Stimulated activated CD8-positive, alpha-beta memory T cell treated with anti-CD3 and anti-CD28 coated beads, Interleukin-7, amount 100 ng/mL, for 48 hours (primary cell): ENCODE measurements at regions not wholly inside any gene's neighbourhood (a gene's known extent, or its start where the extent isn't known, plus 50 kb on each side); places are given as distances from the start of the nearest gene placed in this dataset.
"Not testable (repeated sequence)": the region's sequence is repeated elsewhere in the genome, so short reads cannot be mapped to it uniquely, and the experiment has no call there.

ENCODE experiments used
- DNase-seq, 2 donors: peaks; one replicate each; pipeline ENCODE4 v3.0.0-alpha.2; 2020; ENCODE audit warnings: low read depth in 1 of 2; ENCODE audit errors: extremely low read depth in 1 of 2

DNA sequence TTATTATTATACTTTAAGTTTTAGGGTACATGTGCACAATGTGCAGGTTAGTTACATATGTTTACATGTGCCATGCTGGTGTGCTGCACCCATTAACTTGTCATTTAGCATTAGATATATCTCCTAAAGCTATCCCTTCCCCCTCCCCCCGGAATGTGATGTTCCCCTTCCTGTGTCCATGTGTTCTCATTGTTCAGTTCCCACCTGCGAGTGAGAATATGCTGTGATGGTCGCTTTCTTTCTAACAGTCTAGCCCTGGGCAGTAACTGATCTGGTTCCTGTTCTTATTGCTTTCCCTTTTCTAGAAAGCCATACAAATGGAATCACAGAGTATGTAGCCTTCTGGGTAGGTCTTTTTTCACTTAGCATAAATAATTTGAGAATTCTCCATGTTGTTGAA is 311.1 kb upstream of the CNTNAP2 start:
- not testable (repeated sequence) for DNase-seq

DNA sequence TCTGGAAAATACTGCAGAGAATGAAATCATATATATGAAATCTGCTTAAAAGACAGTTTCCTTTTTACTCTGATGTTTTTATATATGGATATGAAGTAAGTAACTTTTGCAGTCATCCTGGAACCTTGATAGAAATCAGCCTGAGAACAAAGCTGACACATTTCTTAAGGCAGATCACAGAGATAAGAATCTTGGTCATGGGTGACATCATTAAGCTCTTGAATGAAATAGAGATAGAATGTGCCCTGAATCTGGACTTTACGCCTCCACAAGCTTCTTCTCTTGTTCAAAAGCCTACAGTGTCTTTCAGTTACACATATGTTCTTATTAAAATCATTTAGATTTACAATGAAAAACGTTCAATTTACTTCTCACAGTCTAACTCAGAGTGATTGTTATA is 319.1 kb upstream of the CNTNAP2 start:
- DNase-seq = no peak

GRCh38 chr7:145795132-145795531 is 321.5 kb upstream of the CNTNAP2 start:
- no peak for DNase-seq

DNA sequence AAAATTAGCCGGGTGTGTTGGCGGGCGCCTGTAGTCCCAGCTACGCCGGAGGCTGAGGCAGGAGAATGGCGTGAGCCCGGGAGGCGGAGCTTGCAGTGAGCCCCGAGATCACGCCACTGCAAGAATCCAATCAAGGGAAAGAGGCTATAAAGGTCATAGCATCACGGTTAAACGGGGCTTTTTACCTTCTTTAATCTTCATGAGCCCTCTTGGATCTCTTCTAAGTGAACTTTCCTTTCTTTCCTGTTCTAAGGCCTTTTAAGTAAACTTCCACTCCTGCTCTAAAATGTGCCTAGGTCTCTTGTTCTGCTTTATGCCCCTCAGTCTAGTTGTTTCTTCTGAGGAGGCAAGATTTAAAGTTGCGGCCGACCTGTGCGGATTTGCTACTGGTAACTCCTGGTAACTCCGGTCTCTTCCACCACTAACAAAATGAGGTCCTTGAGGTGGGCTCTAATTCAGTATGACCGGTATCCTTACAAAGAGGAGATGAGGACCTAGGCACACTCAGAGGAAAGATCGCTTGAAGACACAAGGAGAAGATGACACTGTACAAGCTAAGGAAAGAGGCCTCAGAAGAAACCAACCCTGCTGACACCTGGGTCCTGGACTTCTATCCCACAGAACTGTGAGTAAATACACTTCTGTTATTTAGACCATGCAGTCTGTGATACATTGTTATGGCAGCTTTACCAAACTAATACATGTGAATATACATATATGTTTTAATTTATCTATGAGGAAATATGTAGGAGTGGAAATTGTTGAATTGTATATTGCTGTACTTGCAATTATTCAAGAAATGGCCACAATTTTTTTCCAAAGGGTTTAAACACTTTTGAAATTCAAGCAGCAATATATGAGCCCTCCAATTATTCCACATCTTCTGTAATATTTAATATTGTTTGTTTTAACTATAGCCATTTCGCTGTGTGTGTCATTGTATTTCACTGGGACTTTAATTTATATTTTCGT is 331.5 kb upstream of the CNTNAP2 start:
- no peak for DNase-seq

DNA sequence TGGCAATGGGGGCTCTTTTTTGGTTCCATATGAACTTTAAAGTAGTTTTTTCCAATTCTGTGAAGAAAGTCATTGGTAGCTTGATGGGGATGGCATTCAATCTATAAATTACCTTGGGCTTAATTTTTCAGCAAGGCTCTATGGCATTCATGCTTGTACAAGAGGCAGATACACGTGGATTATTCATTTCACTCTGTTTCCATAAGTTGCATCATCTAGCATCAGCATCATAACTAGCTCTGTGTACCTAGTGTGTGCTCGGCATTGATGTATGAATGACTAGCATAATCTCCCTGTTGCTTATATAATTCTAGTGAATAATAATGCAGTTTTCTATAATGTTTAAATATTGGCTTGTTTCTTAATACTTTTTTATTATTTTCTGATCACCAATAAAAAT is 335.2 kb upstream of the CNTNAP2 start:
- not testable (repeated sequence) for DNase-seq

DNA sequence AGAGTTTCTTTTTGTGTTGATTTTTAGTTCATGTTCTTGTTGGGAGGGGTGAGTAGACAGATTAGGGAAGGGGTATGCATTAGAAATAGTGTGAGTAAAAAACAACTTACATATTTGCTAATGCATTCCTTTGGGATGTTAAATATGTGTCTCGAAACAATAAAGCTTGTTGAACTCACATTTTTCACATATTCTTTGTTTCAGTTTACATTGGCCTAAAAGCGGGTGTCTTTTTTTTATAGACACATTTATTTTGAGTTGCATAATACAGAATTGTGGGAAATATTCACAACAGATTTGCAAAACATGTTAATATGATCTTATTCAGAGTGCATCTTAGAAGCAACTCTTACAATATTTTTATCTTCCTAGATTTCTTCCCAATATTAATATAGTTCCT is 337.5 kb upstream of the CNTNAP2 start:
- no peak for DNase-seq

DNA sequence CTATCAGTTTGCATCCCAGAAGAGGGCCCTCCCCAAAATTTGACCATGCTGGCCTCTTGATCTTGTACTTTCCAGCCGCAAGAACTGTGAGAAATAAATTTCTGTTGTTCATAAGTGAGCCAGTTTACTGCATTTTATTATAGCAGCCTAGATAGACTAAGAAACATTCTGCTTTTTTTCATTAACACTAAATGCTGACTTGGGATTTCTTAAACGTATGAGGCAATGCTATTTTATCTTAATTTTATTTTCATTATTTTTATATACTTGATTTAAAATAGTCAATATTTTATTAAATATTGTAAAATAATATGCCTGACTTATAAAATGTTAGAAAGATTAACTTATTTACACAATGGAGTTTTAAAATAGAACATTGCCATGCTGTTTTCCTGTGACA is 341.8 kb upstream of the CNTNAP2 start:
- no peak for DNase-seq

- DNase-seq = no peak
Measured at GRCh38 chr7:145753004-145753403, 363.6 kb upstream of the CNTNAP2 start.

GRCh38 chr7:145737617-145738016 is 379.0 kb upstream of the CNTNAP2 start:
- DNase-seq = no peak

DNA sequence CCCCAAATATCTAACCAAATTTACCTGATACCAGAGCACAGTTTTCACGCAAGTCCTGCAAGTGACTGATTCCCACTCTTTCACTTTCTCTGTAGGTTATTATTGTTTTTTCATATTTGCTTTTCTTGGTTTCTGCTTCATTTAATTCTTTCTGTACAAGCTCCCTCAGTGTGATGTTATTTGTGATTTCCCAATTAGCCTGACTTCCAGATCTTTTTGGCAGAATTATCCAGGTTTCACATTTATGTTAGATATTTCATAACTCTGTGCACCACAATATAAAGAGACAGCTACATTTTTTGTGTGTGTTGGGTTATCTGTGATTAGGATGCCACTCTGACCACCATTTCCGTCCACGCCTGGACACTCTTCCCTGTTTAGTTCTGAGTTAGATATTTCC is 381.5 kb upstream of the CNTNAP2 start:
- DNase-seq = no peak

DNA sequence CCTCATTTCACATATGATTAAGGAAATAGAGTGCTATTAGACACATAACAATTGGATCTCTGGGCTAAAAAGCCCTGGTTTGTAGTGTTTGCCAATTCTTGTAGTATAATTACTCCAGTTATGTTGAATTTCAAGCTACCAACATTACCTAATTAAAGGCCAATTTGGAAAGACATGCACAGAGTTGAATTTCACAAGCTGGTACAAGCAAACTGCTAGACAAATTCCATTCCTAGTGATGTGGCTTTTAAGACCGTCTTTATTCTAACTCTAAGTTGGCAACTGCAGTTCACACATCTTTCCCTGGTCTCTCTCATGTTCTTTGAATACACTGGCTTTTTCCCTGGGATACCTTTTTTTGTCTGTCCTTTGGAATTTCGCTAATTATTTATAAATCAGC is 384.1 kb upstream of the CNTNAP2 start:
- DNase-seq = no peak

DNA sequence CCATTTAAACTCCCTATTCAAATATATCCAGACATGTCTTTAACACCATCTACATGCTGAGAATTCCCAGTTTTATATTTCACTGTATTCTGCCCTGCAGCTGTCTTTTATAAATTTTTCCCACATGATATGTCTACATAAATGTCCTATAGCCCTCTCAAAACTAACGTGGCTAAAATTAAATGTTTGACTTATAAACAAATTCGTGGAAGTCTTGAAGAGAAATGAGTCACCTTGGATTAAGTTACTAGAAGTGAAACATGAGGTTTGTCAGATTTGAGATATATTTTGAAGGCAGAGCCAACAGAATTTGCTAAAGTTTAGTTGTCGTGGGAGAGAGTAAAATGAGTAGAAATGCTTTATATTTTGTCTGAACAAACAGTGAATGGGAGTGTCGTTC is 386.9 kb upstream of the CNTNAP2 start:
- DNase-seq = no peak

- DNase-seq = no peak
Measured at GRCh38 chr7:145718129-145718528, 398.5 kb upstream of the CNTNAP2 start.

DNA sequence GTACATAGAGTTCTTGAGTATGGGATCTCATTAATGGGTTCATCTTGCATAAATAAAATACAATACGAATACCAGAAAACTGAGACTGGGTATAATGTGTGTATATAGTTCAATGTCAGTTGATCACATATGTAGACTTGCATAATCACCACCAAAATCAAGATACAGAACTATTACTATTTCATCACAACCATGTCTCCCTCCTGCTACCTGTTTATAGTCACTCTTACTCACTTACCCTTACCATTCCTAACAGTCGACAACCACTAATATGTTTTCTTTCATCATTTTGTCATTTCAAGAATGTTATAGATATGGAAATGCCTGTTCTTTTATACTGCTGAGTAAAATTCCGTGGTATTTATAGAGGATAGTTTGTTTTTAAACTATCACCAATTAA is 416.1 kb upstream of the CNTNAP2 start:
- no peak for DNase-seq

DNA sequence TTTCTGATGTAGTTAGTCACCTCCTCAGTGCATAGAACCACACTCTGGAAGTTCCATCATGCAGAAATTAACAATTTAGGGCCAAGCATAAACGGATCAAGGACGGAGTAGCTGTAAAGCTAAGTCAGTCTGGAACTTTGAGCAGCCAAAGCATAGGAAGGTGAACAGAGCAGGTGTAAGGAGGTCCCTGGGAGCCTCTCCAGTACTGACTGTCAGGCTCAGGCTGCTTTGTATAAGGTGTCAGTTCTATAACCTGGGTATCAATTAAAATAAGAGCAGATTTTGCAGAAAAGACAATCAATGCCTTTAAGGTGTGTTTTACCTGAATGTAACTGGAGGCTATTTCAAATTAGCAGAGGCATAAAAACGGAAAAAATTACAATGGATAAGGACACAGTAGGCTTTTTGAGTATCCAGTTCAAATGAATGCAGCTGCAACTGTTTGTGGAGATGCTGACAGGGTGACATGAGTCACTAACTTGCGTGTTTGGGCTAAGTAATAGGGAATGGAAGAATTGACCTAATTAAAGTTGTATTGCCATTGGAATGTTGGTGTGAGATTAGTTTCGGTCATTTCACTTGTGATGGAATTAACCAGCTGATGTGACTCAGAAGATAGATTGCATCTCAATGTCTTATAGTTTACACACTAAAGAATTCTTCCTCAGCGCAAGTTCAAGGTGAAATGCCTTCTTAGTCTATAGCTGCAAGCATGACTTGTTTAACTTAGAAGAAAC is 417.9 kb upstream of the CNTNAP2 start:
- no peak for DNase-seq

GRCh38 chr7:145697412-145698107 is 419.0 kb upstream of the CNTNAP2 start:
- not testable (repeated sequence) for DNase-seq

DNA sequence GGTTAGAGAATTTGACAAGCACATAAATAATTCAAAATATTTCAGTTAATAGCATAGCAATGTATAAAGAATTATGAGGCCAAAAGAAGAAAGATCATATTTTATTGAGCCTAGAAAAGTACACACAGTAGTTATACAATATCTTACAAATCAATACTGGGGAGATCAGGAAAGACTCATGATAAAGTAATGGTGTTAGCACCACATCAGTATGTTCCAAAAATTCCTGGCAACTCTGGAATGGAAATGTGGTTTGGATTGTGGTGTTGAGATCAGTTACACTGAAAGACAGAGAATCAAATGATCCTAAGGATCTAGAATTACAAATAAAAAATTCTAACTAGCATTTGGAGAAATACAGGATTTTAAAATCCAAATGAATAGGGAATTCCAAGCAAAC is 420.5 kb upstream of the CNTNAP2 start:
- no peak for DNase-seq

GRCh38 chr7:145692237-145692950 is 424.2 kb upstream of the CNTNAP2 start:
- no peak for DNase-seq

GRCh38 chr7:145691377-145691914 is 425.2 kb upstream of the CNTNAP2 start:
- DNase-seq = no peak

DNA sequence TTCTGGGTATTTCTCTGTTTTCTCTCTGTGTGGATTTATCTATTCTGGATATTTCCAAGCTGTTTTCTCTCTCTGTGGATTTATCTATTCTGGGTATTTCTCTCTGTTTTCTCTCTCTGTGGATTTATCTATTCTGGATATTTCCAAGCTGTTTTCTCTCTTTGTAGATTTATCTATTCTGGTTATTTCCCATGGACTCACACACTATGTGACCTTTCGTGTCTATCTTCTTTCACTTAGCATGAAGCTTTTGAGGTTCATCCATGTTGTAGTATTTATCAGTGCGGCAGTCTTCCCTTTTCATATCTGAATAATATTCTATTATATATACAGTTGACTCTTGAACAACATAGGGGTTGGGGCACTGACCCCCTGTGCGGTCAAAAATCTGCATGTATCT is 435.0 kb upstream of the CNTNAP2 start:
- no peak for DNase-seq

DNA sequence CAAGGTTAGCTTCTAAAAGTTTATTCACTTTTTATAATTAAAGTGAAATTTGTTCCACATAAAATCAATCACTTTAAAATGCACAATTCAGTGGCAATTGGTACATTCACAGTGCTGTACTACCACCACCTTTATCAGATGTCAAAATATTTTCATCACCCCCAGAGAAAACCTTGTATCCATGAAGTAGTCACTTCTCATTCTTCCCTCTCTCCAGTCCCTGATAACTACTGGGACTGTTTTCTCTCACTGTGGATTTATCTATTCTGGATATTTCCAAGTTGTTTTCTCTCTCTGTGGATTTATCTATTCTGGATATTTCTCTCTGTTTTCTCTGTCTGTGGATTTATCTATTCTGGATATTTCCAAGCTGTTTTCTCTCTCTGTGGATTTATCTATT is 435.4 kb upstream of the CNTNAP2 start:
- no peak for DNase-seq
